Pulmonary artery endothelial cell (primary cell): ENCODE measurements at regions not wholly inside any gene's neighbourhood (a gene's known extent, or its start where the extent isn't known, plus 50 kb on each side); places are given as distances from the start of the nearest gene placed in this dataset.
"Not testable (repeated sequence)": the region's sequence is repeated elsewhere in the genome, so short reads cannot be mapped to it uniquely, and the experiment has no call there.

Experiments
- DNase-seq: peaks from one replicate; pipeline ENCODE4 v3.0.0-alpha.2; 2011; ENCODE audit warnings: low read depth, low spot score

DNA sequence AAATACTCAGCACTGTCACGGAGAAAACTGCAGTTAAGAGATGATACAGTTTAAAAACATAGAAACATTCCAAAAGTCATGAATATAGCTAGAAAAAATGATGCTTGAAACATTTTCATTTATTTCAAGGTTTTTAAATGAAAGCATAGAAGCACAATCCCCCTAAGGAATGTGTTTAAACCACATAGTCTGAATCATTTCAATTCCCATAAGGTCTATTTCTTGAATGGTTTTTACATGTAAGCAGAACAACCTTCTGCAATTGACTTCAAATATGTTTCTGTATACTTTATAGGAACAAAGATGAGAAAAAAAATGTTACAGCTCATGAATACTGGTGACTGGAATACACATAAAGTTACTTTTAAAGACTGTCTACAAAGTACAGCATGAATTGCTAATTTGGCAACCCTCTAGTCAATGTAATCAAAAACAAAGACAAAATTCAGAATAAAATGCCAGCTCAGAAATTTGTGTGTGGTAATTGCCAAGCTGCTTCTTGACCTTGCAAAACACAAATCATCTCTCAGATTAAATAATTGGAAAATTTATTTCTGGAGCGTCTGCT lies 886.4 kb upstream of the ADGRL3 start:
- DNase-seq, result no peak

DNA sequence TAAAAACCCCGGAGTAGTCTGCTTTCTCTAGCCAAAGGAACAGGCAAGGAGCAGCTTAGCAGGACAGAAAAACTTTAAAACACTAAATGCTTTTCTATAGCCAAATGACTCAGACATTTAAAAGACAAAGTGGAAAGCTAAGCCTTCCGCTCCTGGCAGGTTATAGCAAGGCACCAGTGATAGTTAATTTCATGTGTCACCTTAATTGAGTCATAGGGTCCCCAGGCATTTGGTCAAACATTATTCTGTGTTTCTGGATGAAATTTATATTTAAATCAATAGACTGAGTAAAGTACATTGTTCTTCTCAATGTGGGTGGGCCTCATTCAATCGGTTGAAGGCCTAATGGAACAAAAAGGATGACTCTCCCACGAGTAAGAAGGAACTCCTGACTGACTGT lies 885.7 kb upstream of the ADGRL3 start:
- DNase-seq, result no peak

DNA sequence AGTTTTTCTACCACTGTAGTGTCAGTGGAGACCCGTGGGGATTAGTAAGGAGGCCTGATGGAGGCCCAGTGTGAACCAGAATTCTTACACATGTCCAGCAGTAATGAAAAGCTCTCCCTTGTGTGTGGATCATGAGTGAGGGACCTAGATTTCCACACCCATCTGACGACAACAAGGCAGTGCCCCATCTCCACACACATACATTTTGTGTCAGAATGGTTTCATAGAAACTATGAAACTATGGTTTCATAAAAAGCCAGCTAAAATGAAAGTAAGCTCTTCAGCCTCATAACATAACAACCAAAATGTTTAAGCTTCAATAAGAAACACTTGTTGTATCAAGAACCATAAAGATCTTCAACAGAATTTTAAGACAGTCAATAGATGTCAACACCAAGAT lies 884.5 kb upstream of the ADGRL3 start:
- no peak for DNase-seq

DNA sequence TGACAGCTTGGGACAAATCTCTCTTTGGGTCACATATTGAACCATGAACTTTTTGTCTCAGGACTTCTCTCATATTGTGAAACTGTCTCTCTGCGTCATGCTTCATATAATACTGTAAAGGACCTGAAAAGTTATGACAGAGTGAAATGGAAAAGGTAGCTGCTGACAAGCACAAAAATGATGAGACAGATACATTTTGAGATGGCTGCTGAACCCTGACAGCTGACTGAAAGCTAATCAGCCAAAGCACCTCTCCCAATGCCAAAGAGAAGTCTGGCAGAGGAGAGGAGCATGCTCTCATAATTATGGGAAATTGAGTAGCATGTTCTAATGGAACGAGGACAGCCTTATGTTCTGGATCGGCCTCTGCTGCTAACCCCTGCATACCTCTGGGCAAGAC lies 873.4 kb upstream of the ADGRL3 start:
- no peak for DNase-seq

DNA sequence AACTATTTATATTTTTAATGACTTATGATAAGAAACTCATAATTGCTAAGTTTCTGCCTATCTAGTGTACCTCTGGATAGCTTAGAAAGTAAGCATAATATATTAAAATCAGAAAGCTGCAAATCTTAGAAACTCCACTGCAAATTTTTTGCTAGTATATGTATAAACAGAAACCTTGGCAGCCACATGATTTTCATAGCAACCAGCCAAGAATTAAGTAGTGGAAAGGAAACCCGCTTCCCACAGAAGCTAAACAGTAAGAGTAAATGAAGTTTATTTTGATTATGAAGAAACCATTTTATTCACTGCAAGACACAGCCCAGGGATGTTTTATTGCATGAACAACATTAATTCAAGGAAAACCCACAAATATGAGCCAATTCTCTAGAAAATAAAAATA lies 872.5 kb upstream of the ADGRL3 start:
- no peak for DNase-seq

DNA sequence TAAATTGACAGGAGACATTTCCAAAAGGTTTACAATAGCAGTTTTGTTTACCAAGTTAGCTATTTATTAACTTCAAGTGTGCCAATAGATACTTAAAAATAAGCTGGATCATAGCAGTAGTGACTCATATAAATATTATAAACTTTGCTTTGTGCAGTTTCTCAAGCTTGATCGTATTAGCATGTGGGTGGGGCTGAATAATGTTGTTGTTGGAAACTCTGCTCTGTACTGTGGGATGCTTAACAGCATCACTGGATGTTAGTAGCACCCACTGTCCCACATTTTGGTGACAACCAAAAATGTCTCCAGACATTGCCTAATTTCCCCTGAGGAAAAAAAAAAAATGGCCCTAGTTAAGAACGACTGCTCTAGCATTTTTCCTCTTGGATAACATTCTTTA lies 855.2 kb upstream of the ADGRL3 start:
- no peak for DNase-seq

DNA sequence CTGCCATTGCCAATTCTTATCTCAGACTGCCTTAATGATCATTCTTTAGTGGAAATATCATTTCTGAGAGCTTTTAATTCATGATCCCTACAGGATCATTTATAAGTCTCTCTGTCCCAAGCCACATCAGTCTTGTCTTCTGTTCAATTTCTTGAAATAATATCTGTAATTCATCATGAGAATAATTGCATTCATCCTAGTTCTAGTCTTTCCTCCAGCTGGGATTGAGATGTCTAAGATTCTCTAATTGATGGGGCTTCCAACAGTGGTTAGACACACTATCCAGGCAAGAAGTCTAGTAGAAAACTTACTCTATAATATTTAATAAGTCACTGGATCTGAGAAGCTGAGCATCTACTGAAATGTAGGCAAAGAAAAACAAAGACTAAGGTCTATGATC lies 854.7 kb upstream of the ADGRL3 start:
- DNase-seq, result no peak

DNA sequence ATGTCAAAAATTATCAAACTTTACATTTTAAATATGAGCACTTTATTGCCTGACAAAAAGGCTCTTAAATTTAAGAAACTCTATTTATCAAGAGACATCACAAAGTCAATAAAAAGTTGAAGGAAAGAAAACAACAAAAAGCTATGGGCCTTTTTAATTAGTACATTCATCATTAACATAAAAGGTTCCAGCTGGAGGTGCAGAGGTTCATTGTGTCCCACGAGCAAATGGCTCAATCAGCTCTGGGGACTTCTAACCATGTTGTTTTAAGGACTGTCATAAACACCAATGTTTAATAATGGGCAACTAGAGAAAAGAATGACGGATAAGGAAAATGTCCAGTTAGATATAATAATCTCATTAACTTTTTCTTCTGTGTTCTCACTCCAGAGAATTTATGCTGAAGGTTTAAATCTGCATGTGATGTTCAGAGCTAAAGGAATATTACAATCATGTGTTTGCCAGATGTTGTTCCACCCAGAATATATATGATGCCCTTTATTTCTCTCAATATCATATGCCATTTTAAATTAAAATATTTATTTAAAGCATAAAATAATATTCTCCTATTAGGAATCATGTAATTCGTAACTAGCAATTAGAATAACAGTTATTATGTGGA lies 840.3 kb upstream of the ADGRL3 start:
- DNase-seq, result no peak

DNA sequence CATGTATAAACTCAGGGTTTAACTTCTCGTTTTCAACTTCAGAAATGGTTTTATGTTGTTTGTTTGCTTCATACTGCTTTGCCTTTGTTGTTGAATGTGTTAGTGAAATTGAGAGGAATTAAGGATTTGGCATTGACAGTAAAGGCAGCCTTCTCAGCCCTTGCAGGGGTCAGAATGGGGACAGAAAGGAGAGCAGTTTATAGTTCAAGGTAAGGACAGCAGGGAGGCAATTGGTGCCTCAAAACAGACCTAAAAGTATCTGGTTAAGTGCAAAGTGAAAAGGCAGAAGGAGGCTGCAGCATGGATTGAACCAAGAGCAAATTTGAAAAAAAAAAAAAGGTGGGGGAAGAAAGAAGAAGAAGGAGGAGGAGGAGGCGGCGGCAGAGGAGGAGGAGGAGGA lies 835.0 kb upstream of the ADGRL3 start:
- DNase-seq, result no peak

DNA sequence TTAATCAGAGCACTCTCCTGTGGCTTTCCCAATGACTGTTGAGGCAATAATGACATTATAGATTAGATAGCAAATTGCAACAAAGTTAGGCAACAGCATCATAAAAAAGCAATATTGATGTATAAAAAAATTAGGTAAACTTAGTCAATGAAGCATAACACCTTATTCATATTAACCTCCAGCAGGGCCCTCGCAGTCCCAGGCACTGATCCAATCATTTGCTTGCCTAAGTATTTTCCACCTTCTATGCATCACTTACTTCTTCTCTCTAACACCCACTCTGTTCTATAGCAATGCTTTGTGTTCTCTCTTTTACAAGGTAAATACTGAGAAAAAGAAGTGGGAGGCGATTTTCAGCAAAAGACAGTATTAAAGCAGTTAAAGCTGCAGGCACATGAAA lies 833.5 kb upstream of the ADGRL3 start:
- DNase-seq, result no peak

DNA sequence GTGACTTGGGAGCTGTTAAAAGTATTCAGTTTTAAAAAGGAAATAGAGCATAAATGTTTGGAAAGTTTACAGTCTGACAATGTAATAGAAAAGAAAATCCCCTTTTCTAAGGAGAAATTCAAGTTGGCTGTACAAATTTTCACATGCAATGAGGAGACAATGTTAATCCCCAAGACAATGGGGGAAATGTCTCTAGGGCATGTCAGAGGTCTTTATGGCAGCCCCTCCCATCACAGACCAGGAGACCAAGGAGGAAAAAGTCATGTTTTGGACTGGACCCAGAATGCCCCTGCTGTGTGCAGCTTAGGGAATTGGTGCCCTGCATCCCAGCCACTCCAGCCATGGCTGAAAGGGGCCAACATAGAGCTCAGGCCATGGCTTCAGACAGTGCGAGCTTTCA lies 831.1 kb upstream of the ADGRL3 start:
- no peak for DNase-seq

DNA sequence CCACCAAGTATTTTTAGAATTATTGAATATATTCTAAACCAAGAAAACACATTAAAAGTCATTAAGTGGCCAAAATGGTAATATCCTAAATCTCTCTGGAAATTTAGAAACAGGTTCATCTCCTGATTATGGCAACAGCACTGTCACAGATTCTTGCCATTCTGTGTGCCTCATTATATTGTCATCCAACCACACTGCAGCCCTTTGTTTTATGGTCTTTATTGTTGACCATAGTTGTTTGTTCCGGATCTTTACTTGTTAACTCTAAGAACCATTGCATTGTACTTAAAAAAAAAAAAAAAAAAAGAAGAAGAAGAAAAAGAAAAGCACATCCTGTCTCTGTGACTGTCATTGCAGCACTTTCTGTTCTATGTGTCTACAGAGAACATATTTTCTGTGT lies 822.1 kb upstream of the ADGRL3 start:
- DNase-seq, result no peak

DNA sequence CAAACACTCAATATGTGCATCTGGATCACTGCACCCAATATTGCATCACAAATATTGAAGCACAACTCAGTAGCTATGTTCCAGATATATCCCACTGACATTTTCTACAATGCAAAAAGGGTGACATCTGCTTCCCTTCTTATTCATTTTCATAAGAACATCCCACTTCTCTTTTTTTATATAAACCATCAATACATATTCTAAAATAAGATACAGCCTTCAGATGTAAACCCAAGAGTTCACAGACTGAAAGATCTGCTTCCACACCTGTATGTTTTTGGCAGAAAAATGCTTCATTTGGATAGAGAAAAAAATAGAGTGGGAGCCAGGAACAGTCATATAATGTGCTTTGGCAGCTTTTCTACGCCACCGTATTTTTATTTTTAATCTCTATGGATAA lies 815.6 kb upstream of the ADGRL3 start:
- DNase-seq, result no peak

DNA sequence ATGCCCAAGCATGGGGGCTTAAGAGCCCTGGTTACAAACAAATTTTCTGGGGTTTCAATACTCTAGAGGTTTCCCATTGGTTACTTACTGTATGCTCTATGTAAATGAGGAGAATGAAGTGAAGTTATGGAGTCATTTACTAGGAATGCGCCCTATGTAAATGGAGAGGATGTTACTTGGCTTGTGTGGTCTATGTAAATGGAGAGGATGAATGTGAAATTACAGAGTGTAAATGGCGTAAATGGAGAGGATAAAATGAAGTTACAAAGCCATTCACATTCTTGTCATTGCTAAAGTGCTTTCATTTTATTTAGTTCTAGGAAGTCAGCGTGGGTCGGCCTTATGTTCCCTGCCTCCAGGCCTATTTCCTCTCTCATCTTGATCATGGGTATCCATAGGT lies 810.5 kb upstream of the ADGRL3 start:
- DNase-seq, result no peak

DNA sequence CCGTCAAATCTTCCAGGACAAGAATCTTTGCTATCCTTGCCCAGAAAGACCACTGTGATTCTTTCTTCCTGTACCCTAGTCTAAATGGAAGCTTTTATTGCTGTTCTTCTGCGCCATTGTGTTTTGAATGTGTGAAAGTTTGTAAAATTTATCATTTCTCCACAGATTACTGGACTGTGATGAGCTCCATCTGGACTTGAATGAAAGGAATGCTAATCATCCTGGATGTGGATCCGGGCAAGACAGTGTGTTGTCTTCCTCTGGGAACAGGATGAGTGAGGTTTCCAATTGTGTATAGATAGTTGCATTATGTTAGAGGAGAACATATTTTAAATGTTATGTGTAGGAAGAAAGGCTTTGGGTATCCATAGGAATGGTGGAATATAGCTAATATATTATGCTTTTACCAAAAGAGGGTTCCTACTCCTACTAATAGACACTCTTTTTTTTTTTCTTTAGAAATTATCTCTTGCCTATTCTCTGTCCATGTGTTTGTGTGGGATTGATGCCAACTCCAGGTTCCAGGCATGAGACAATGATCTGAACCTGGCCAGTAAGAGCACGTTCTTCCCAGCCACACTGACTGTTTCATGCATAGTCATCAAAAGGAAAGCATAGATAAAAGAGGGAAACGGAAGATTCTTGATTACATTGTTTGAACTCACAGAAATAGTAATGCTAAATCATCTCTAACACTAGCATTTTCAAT lies 803.6 kb upstream of the ADGRL3 start:
- no peak for DNase-seq

DNA sequence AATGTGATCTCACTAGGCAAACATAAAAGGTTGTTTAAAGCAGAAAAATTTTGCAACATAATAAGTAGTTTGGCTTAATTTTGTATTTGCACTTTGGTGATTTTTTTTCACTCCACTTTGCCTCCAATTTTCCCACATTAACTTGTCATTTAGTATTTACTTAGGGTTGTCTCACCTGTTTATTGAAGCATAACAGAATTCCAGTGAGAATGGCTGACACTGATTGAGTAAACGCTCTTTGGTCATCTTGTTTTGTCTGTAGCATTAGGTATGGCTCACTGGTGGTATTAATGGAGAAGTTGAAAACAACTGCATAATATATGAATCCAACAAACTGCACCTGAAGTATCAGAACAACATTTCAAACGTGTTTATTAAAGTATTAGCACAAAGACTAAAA lies 799.5 kb upstream of the ADGRL3 start:
- DNase-seq, result no peak

DNA sequence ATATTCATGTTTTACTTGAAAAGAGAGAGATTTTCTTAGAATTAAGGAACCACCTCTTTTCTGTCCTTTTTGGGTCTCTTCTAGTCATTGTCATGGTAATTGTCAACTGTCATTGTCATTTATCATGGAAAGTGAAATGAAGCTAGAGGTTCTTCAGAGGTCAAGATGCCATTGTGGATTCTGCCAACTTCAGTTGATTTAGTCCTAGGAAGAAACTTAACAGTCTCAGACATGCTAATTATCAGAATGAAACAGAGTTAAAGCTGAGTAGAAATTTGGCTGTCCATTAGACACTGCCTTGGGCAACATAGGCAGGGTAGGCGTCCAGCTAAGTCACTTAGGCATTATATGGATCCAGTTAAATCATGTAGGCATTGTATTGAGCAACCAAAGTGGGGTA lies 796.1 kb upstream of the ADGRL3 start:
- DNase-seq, result no peak

DNA sequence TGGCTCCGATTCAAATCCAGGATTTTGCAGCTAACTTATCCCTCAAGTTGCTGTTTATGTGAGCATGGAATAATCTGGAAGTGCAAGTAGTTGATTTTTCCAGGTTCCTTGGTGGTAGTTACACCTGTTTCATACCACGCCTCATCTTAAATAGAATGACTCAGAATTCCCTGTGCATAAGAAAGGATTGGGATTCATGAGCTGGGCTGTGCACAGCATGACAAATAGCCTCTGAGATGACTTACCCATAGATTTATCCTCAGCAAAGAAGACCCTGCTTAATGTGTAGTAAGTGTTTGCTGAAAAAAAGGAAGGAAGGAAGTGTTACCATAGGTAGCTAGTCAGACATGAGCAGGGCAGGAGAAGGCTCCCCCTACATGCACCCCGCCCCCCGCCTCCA lies 777.7 kb upstream of the ADGRL3 start:
- no peak for DNase-seq

DNA sequence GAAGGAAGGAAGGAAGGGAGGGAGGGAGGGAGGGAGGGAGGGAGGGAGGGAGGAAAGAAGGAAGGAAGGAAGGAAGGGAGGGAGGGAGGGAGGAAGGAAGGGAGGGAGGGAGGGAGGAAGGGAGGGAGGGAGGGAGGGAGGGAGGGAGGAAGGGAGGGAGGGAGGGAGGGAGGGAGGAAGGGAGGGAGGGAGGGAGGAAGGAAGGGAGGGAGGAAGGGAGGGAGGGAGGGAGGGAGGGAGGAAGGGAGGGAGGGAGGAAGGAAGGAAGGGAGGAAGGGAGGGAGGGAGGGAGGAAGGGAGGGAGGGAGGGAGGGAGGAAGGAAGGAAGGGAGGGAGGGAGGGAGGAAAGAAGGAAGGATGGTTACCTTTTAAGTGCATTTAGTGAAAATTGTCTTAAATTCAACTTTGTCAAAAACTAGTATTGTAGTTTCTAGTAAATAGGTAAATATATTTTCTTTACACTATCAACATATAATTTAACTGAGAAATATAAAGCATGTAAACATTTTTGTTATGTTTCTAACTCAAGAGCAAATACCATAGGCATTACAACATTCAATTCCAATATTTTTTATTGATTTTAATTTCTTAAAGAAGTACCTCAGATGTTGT lies 776.4 kb upstream of the ADGRL3 start:
- DNase-seq, result not testable (repeated sequence)

DNA sequence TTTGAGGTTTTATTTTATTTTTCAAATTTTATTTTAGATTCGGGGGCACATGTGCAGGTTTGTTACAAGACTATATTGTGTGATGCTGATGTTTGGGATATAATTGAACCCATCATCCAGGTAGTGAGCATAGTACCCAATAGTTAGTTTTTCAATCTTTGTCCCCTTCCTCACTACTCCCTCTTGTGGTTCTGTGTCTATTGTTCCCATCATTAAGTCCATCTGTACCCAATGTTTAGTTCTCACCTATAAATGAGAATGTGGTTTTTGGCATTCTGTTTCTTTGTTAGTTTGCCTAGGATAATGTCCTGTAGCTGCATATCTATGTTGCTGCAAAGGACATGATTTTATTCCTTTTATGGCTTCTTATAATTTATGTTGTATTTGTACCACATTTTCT lies 767.2 kb upstream of the ADGRL3 start:
- no peak for DNase-seq

DNA sequence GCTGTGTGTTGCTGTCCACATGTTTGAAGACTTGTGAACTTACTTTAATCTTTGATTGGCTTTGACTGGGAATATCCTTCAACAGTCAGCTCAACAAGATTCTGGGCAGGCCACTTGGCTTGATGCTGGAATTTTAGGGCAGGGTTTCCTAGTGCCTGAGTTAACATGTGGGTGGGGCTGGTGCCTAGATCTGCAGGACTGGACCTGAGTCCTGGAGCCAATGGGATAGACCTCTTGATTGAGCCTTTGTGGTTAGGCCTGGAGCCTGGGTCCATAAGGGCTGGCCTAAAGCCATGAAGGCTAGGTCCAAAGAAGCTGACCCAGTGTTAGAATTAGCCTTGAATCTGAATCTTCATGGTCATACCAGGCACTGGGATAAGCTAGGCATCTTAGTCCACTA lies 757.1 kb upstream of the ADGRL3 start:
- DNase-seq, result no peak

DNA sequence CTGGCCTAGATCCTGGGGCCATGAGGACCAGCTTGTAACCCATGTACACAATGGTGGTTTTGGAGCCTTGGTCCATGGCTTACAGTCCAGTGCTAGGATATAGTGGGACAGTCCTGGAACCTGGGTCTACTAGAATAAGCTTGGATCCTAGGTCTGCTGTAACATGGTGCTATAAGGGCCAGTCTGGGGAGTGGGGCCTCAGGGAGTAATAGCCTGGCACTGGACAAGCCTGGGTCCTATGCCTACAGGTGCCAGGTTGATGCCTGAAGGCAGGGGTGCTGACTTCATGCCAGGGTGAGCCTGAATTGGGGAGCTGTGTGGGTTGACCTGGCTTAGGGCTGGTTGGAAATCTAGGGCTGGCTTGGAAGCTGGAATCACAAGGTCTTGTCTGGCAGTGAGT lies 756.3 kb upstream of the ADGRL3 start:
- DNase-seq, result no peak

DNA sequence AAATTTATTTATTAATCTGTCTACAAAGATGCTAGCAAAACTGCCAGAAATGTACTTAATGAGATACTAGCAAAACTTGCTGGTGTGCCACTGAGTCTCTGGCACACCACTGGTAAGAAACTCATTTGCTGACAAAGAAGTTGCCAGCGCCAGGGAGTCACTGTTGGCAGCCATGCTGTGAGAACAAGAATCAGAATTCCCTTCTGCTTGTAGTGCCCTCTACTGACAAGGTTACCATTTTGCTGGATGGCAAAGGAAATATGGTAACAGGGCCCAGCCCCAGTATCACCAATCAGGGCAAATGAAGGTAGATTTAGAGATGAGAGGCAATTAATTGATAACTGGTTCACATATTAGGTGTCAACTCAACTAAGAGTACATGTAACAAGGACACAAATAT lies 750.1 kb upstream of the ADGRL3 start:
- no peak for DNase-seq
